ENCODE measurements at regions not wholly inside any gene's neighbourhood (a gene's known extent, or its start where the extent isn't known, plus 50 kb on each side); places are given as distances from the start of the nearest gene placed in this dataset.

GRCh38 chr14:84806181-84806580 lies 723.8 kb upstream of the FLRT2 start:
- TF ChIP-seq, protein P1, sequence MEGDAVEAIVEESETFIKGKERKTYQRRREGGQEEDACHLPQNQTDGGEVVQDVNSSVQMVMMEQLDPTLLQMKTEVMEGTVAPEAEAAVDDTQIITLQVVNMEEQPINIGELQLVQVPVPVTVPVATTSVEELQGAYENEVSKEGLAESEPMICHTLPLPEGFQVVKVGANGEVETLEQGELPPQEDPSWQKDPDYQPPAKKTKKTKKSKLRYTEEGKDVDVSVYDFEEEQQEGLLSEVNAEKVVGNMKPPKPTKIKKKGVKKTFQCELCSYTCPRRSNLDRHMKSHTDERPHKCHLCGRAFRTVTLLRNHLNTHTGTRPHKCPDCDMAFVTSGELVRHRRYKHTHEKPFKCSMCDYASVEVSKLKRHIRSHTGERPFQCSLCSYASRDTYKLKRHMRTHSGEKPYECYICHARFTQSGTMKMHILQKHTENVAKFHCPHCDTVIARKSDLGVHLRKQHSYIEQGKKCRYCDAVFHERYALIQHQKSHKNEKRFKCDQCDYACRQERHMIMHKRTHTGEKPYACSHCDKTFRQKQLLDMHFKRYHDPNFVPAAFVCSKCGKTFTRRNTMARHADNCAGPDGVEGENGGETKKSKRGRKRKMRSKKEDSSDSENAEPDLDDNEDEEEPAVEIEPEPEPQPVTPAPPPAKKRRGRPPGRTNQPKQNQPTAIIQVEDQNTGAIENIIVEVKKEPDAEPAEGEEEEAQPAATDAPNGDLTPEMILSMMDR (IDR thresholded peaks at IDR 0.05) = no peak
- no peak for TF ChIP-seq POLR2A (IDR thresholded peaks at IDR 0.05)
